H1 (cell line): ENCODE measurements at regions not wholly inside any gene's neighbourhood (a gene's known extent, or its start where the extent isn't known, plus 50 kb on each side); places are given as distances from the start of the nearest gene placed in this dataset.

Experiments used
- BCL11A ChIP-seq, 2 experiments: IDR thresholded peaks; one replicate each; pipeline ENCODE4 v1.6.1; 2011; ENCODE audit warnings: low read depth in 2 of 2, low read length in 2 of 2, mild to moderate bottlenecking in 2 of 2
- GTF2F1 ChIP-seq: IDR thresholded peaks from 2 replicates; pipeline ENCODE4 v1.6.1; 2012; ENCODE audit warnings: low read depth, low read length, improper control_type of control experiment, borderline replicate concordance
- JUN ChIP-seq: IDR thresholded peaks from 2 replicates; pipeline ENCODE4 v1.6.1; 2011; ENCODE audit warnings: low read depth, mild to moderate bottlenecking, improper control_type of control experiment, low read length
- NRF1 ChIP-seq: IDR thresholded peaks from 2 replicates; pipeline ENCODE4 v1.6.1; 2011; ENCODE audit warnings: mild to moderate bottlenecking, low read depth, low read length, improper control_type of control experiment

DNA sequence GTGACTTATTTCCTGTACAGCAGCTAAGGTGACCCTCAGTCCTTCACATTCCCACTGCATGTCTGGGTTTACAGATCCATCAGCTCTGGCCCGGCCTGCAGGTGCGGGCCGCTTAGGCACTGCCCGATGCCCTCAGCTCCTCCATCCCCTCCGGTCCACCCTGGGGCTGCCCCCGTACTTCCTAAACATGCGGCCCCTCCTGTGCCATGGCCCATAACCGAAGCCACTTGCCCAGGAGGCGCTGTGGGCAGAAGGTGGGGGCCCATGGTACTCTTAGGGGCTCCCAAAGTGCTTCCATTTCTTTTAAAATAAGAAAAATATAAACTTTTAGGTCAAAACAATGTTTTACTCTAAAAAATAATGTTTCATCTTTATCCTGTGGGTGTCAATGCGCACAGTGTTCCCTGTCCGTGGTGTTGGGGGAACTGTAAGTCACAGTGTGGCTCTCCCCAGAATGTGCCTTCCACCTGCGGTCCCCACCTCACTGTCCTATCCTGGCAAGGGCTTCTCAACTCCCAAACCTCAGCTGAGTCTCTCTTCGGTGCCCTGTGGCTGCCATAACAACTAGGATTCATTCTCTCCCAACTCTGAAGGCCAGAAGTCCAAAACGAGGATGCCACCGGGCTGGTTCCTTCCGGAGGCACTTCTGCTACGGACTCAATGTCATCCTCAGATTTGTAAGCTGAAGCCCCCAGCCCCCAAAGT lies 132.7 kb upstream of the LPCAT1 start (continued):
- no peak for TF ChIP-seq NRF1
- no peak for TF ChIP-seq GTF2F1
- TF ChIP-seq JUN, result no peak
- TF ChIP-seq BCL11A (IDR thresholded peaks at IDR 0.05; ENCODE audit: low read depth in 2 of 2, low read length in 2 of 2), result no peak
